H9 (cell line): ENCODE measurements at regions not wholly inside any gene's neighbourhood (a gene's known extent, or its start where the extent isn't known, plus 50 kb on each side); places are given as distances from the start of the nearest gene placed in this dataset.

ENCODE experiments used
- DNase-seq: peaks from one replicate; pipeline ENCODE4 v3.0.0-alpha.2; 2017
- H2AFZ ChIP-seq: one replicate; pipeline ENCODE4 v1.6.1; 2013; ENCODE audit warnings: mild to moderate bottlenecking, low read length, control low read depth, moderate library complexity
- H2AK5ac ChIP-seq: 2 replicates; pipeline ENCODE4 v1.6.1; 2013; ENCODE audit warnings: low read length, control low read depth, mixed read lengths; ENCODE audit not compliant: insufficient read length
- H2BK120ac ChIP-seq: one replicate; pipeline ENCODE4 v1.6.1; 2013; ENCODE audit warnings: low read depth, mild to moderate bottlenecking, low read length, control low read depth, inconsistent platforms; ENCODE audit not compliant: poor library complexity, severe bottlenecking
- H2BK12ac ChIP-seq: 2 replicates; pipeline ENCODE4 v1.6.1; 2013; ENCODE audit warnings: low read length, control low read depth, mixed read lengths, low read depth; ENCODE audit not compliant: insufficient read length
- H2BK15ac ChIP-seq: 2 replicates; pipeline ENCODE4 v1.6.1; 2013; ENCODE audit warnings: low read depth, low read length, control low read depth
- H2BK20ac ChIP-seq: one replicate; pipeline ENCODE4 v1.6.1; 2013; ENCODE audit warnings: low read depth, mild to moderate bottlenecking, low read length, control low read depth, inconsistent platforms; ENCODE audit not compliant: poor library complexity, severe bottlenecking
- H2BK5ac ChIP-seq: 2 replicates; pipeline ENCODE4 v1.6.1; 2013; ENCODE audit warnings: low read length, control low read depth, mixed read lengths; ENCODE audit not compliant: insufficient read length
- H3K14ac ChIP-seq: 2 replicates; pipeline ENCODE4 v1.6.1; 2013; ENCODE audit warnings: low read length, control low read depth; ENCODE audit not compliant: insufficient read depth
- H3K18ac ChIP-seq: 2 replicates; pipeline ENCODE4 v1.6.1; 2013; ENCODE audit warnings: low read depth, mild to moderate bottlenecking, mixed read lengths, low read length, control low read depth; ENCODE audit not compliant: insufficient read length
- H3K23ac ChIP-seq: 2 replicates; pipeline ENCODE4 v1.6.1; 2013; ENCODE audit warnings: low read length, control low read depth, mixed read lengths, low read depth; ENCODE audit not compliant: insufficient read length
- H3K23me2 ChIP-seq: 2 replicates; pipeline ENCODE4 v1.6.1; 2013; ENCODE audit warnings: low read depth, mild to moderate bottlenecking, mixed read lengths, low read length, control low read depth; ENCODE audit not compliant: insufficient read length, poor library complexity, severe bottlenecking
- H3K27ac ChIP-seq: 2 replicates; pipeline ENCODE4 v1.5.1; 2013; ENCODE audit warnings: low read length, control low read depth, mixed read lengths, low read depth; ENCODE audit not compliant: insufficient read length
- H3K27me3 ChIP-seq: 2 replicates; pipeline ENCODE4 v1.6.1; 2013; ENCODE audit warnings: low read length, control low read depth, inconsistent platforms; ENCODE audit not compliant: insufficient read depth
- H3K4ac ChIP-seq: 2 replicates; pipeline ENCODE4 v1.6.1; 2013; ENCODE audit warnings: low read depth, mild to moderate bottlenecking, control low read depth, inconsistent platforms, low read length, moderate library complexity
- H3K4me1 ChIP-seq: 2 replicates; pipeline ENCODE4 v1.6.1; 2013; ENCODE audit warnings: low read length, control low read depth, inconsistent platforms; ENCODE audit not compliant: insufficient read depth
- H3K4me2 ChIP-seq: 2 replicates; pipeline ENCODE4 v1.6.1; 2013; ENCODE audit warnings: low read length, control low read depth, mixed read lengths; ENCODE audit not compliant: insufficient read length, insufficient read depth
- H3K56ac ChIP-seq: 2 replicates; pipeline ENCODE4 v1.6.1; 2013; ENCODE audit warnings: low read depth, mild to moderate bottlenecking, mixed read lengths, low read length, control low read depth; ENCODE audit not compliant: insufficient read length
- H3K79me1 ChIP-seq: 2 replicates; pipeline ENCODE4 v1.6.1; 2013; ENCODE audit warnings: low read depth, mild to moderate bottlenecking, moderate library complexity, low read length, control low read depth, inconsistent platforms; ENCODE audit not compliant: insufficient read depth, poor library complexity, severe bottlenecking
- H3K79me2 ChIP-seq: 2 replicates; pipeline ENCODE4 v1.6.1; 2013; ENCODE audit warnings: low read length, control low read depth, inconsistent platforms; ENCODE audit not compliant: insufficient read depth
- H3K9ac ChIP-seq: 2 replicates; pipeline ENCODE4 v1.6.1; 2013; ENCODE audit warnings: low read length, control low read depth, mixed read lengths; ENCODE audit not compliant: insufficient read length; ENCODE audit errors: extremely low read depth
- H3K9me3 ChIP-seq: one replicate; pipeline ENCODE4 v1.6.1; 2013; ENCODE audit warnings: low read depth, low read length, inconsistent platforms; ENCODE audit not compliant: control insufficient read depth
- H3T11ph ChIP-seq: one replicate; pipeline ENCODE4 v1.6.1; 2013; ENCODE audit warnings: mild to moderate bottlenecking, low read length, control low read depth, inconsistent platforms
- H4K20me1 ChIP-seq: one replicate; pipeline ENCODE4 v1.6.1; 2013; ENCODE audit not compliant: control insufficient read depth, insufficient read length, insufficient read depth
- H4K5ac ChIP-seq: 2 replicates; pipeline ENCODE4 v1.6.1; 2013; ENCODE audit warnings: low read depth, mild to moderate bottlenecking, mixed read lengths, low read length, control low read depth; ENCODE audit not compliant: insufficient read length
- H4K8ac ChIP-seq: replicated peaks from 2 replicates; pipeline ENCODE4 v1.6.1; 2013; ENCODE audit warnings: low read length, control low read depth, mixed read lengths, low read depth; ENCODE audit not compliant: insufficient read length
- H4K91ac ChIP-seq: 2 replicates; pipeline ENCODE4 v1.6.1; 2013; ENCODE audit warnings: low read depth, mild to moderate bottlenecking, moderate library complexity, mixed read lengths, low read length, control low read depth; ENCODE audit not compliant: insufficient read length
- H3K27ac Mint-ChIP-seq, 3 experiments: 2 replicates in 2 of 3; 3 replicates in 1 of 3; pipeline ENCODE4 v1.8.0; 2020 to 2021; ENCODE audit warnings: mixed read lengths in 3 of 3, mild to moderate bottlenecking in 1 of 3, moderate library complexity in 1 of 3
- H3K27me3 Mint-ChIP-seq: 2 replicates; pipeline ENCODE4 v1.8.0; 2021; ENCODE audit warnings: low read depth, mild to moderate bottlenecking, moderate library complexity, mixed read lengths
- H3K36me3 Mint-ChIP-seq, 3 experiments: 2 replicates in 2 of 3; 3 replicates in 1 of 3; pipeline ENCODE4 v1.8.0; 2020 to 2021; ENCODE audit warnings: low read depth in 3 of 3, mixed read lengths in 3 of 3; ENCODE audit not compliant: insufficient read depth in 1 of 3
- H3K4me1 Mint-ChIP-seq, 2 experiments: 2 replicates each; pipeline ENCODE4 v1.8.0; 2020; ENCODE audit warnings: mixed read lengths in 2 of 2
- H3K4me3 Mint-ChIP-seq, 2 experiments: 2 replicates in 1 of 2; 3 replicates in 1 of 2; pipeline ENCODE4 v1.8.0; 2020 to 2021; ENCODE audit warnings: mild to moderate bottlenecking in 2 of 2, mixed read lengths in 2 of 2, moderate library complexity in 1 of 2
- H3K9me3 Mint-ChIP-seq, 2 experiments: 2 replicates in 1 of 2; 3 replicates in 1 of 2; pipeline ENCODE4 v1.8.0; 2020; ENCODE audit warnings: mild to moderate bottlenecking in 2 of 2, mixed read lengths in 2 of 2, moderate library complexity in 1 of 2
- WGBS: extraction: QIAGEN DNeasy Blood & Tissue Kit; methylation state at CpG from one replicate; pipeline ENCODE4 v1.1.7; 2013; ENCODE audit warnings: missing lambda C conversion rate, low lambda C conversion rate, mixed read lengths; ENCODE audit not compliant: insufficient read length; ENCODE audit errors: extremely low coverage; 5-methylcytosine and 5-hydroxymethylcytosine counted together
- TF ChIP-seq, protein P1 (sequence below): fragments of 200-600 bp; sonication (generic); conservative IDR thresholded peaks from 3 replicates; pipeline ENCODE4 v1.8.0; 2021; ENCODE audit warnings: antibody characterized with exemption, mild to moderate bottlenecking

GRCh38 chr20:40225596-40225995, 463.4 kb downstream of the MAFB start:
- TF ChIP-seq, protein P1, sequence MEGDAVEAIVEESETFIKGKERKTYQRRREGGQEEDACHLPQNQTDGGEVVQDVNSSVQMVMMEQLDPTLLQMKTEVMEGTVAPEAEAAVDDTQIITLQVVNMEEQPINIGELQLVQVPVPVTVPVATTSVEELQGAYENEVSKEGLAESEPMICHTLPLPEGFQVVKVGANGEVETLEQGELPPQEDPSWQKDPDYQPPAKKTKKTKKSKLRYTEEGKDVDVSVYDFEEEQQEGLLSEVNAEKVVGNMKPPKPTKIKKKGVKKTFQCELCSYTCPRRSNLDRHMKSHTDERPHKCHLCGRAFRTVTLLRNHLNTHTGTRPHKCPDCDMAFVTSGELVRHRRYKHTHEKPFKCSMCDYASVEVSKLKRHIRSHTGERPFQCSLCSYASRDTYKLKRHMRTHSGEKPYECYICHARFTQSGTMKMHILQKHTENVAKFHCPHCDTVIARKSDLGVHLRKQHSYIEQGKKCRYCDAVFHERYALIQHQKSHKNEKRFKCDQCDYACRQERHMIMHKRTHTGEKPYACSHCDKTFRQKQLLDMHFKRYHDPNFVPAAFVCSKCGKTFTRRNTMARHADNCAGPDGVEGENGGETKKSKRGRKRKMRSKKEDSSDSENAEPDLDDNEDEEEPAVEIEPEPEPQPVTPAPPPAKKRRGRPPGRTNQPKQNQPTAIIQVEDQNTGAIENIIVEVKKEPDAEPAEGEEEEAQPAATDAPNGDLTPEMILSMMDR, result no peak
- Mint-ChIP-seq H3K9me3 (no peaks in the 10 kb centered on the region), H3K36me3 (0 out of 7 replicates have a peak, but pooled peaks cover 0 to 2% (median 0%) of the 10 kb centered on the region in 3 experiments), H3K27ac (no peak overlapping the region), H3K27me3 (no peaks in the 10 kb centered on the region), H3K4me3 (no peak overlapping the region), H3K4me1 (peaks cover 0 to 5% of the 10 kb centered on the region in 2 experiments; a peak in 2 of 4 replicates)
- Histone ChIP-seq H2BK5ac (no peak overlapping the region), H4K91ac (no peak overlapping the region), H3K18ac (no peak overlapping the region), H3K4me2 (no peak overlapping the region), H4K5ac (no peak overlapping the region), H3K27ac (no peak overlapping the region), H4K20me1 (no peaks in the 10 kb centered on the region), H3K27me3 (no peaks in the 10 kb centered on the region), H3K4me1 (peaks cover 4% of the 10 kb centered on the region; the same call in 1 of the 2 replicates), H3K79me2 (no peaks in the 10 kb centered on the region), H3K14ac (no peak overlapping the region), H3K23ac (no peak overlapping the region), H4K8ac (no peak overlapping the region), H3K56ac (no peak overlapping the region), H2BK15ac (no peak overlapping the region), H2AFZ (no peak overlapping the region), H2BK12ac (no peak overlapping the region), H3K23me2 (no peaks in the 10 kb centered on the region), H3K9ac (no peak overlapping the region), H2BK20ac (no peak overlapping the region), H3T11ph (no peak overlapping the region), H2AK5ac (no peak overlapping the region), H2BK120ac (no peak overlapping the region), H3K4ac (no peak overlapping the region), H3K79me1 (no peaks in the 10 kb centered on the region), H3K9me3 (no peaks in the 10 kb centered on the region)
- no CpG with 5 or more reads among the region's 2 CpGs for WGBS
- no peak for DNase-seq
